Rectal smooth muscle tissue (tissue), 1 donor: ENCODE measurements at regions not wholly inside any gene's neighbourhood (a gene's known extent, or its start where the extent isn't known, plus 50 kb on each side); places are given as distances from the start of the nearest gene placed in this dataset.

Experiments
- H3K27ac ChIP-seq: one replicate; pipeline ENCODE4 v1.7.0; 2013; ENCODE audit warnings: low read depth, low read length, inconsistent platforms
- H3K27me3 ChIP-seq: one replicate; pipeline ENCODE4 v1.7.0; 2013; ENCODE audit warnings: low read length; ENCODE audit not compliant: control insufficient read depth, insufficient read depth
- H3K36me3 ChIP-seq: one replicate; pipeline ENCODE4 v1.7.0; 2013; ENCODE audit warnings: low read length; ENCODE audit not compliant: control insufficient read depth, insufficient read depth
- H3K4me1 ChIP-seq: one replicate; pipeline ENCODE4 v1.7.0; 2013; ENCODE audit warnings: low read length; ENCODE audit not compliant: control insufficient read depth, insufficient read depth
- H3K4me3 ChIP-seq: one replicate; pipeline ENCODE4 v1.7.0; 2013; ENCODE audit warnings: low read length
- H3K9ac ChIP-seq: one replicate; pipeline ENCODE4 v1.7.0; 2013; ENCODE audit warnings: low read length

DNA sequence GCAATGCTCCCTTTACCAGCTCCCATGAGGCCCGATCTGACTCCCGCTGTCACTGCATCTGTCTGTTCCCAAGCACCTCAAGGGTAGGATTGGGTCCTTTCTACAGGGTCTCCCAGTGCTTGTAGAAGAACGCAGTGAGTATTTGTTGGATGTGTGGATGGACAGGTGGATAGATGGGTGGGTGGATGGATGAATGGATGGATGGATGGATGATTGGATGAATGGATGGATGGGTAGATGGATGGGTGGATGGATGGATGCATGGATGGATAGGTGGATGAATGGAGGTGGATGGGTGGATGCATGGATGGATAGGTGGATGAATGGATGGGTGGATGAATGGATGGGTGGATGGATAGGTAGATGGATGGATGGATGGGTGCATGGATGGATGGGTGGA is 91.6 kb downstream of the HS1BP3 start:
- H3K4me1 ChIP-seq, result no peaks in the 10 kb centered on the region
- no peaks in the 10 kb centered on the region for H3K36me3 ChIP-seq
- H3K27me3 ChIP-seq, result no peaks in the 10 kb centered on the region
- H3K9ac ChIP-seq, result no peak overlapping the region
- no peak overlapping the region for H3K4me3 ChIP-seq
- no peak overlapping the region for H3K27ac ChIP-seq

DNA sequence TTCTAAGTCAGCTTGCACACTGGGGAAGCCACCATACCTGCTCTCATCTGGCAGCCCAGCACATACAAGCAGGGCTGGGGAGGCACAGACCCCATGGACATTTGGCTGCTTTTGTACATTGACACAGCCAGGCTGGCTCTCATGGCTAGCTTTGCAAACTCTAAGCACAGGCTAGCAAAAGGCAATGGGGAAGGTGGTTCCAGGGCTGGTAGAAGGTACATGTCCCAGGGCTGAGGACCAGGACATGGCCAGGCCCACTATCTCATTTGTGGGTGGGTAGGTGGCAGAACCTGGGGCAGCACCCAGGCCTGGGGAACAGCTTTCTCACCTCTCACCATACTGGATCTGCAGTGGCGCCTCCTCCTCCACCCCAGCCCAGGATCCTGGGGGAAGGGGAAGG is 90.9 kb downstream of the HS1BP3 start:
- Histone ChIP-seq H3K27ac (no peak overlapping the region), H3K9ac (no peak overlapping the region), H3K4me3 (no peak overlapping the region), H3K36me3 (no peaks in the 10 kb centered on the region), H3K4me1 (no peaks in the 10 kb centered on the region), H3K27me3 (no peaks in the 10 kb centered on the region)

DNA sequence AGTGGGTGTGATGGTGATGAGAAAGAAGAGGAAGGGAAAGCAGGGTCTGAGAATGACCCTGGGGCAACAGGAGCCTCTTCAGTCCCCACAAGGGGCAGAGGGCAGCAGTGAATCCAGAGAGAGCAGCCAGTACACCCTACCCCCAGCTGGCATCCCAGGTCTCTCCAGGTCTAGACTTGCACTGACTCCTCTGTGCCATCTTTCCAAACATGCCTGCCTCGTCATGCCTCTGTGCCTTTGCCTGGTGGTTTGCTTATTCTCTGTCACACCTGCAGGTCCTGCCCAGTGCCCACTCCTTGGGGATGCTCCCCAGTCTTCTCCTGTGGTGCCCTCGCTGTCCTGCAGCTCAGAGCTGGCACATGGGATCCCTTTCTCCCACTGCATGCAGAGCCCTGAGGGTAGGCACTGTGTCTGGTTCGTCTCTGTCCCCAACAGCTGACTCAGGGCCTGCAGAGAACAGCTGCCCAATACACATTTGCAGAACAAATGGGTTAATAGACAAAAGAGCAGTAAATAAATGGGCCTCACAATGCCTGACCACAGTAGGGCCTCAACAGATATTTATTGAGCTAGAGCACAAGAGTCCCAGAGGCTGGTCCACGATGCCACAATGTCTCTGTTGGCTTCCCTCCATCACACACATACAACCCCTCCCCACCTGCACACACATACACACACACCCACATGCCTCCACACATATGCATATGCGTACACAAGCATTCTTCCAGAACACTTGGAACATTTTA is 89.8 kb downstream of the HS1BP3 start:
- no peaks in the 10 kb centered on the region for H3K36me3 ChIP-seq
- H3K27ac ChIP-seq, result no peak overlapping the region
- H3K27me3 ChIP-seq, result no peaks in the 10 kb centered on the region
- no peak overlapping the region for H3K4me3 ChIP-seq
- no peak overlapping the region for H3K9ac ChIP-seq
- peaks cover 7% of the 10 kb centered on the region for H3K4me1 ChIP-seq

DNA sequence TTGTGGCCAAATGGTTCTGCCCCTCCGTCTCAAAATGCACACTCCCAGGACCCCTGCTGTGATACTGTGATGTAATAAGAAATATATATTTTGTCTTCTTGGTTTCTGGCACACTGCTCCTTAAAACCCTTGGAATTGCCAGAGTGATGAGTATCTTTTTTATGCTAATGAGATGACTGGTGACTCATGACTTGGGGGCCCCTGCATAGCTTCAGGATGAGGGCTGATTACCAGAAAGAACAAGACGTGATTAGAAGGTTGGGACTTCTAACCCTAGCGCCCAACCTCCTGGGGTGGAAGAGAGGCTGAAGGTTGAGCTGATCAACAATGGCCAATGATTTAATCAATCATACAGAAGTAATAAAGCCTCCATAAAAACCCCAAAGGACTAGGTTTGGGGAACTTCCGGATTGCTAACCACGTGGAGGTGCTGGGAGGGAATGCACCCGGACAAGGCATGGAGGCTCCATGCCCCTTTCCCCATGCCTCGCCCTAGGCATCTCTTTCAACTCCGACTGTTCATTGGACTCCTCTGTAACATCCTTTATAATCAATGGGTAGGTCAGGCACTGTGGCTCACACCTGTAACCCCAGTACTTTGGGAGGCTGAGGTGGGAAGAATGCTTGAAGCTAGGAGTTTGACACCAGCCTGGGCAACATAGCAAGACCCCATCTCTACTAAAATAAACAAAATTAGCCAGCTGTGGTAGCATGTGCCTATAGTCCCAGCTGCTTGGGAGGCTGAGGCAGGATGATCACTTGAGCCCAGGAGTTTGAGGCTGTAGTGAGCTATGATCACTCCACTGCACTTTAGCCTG is 89.1 kb downstream of the HS1BP3 start:
- Histone ChIP-seq H3K36me3 (no peaks in the 10 kb centered on the region), H3K4me3 (no peak overlapping the region), H3K9ac (no peak overlapping the region), H3K4me1 (peaks cover 10% of the 10 kb centered on the region), H3K27me3 (no peaks in the 10 kb centered on the region), H3K27ac (no peak overlapping the region)

DNA sequence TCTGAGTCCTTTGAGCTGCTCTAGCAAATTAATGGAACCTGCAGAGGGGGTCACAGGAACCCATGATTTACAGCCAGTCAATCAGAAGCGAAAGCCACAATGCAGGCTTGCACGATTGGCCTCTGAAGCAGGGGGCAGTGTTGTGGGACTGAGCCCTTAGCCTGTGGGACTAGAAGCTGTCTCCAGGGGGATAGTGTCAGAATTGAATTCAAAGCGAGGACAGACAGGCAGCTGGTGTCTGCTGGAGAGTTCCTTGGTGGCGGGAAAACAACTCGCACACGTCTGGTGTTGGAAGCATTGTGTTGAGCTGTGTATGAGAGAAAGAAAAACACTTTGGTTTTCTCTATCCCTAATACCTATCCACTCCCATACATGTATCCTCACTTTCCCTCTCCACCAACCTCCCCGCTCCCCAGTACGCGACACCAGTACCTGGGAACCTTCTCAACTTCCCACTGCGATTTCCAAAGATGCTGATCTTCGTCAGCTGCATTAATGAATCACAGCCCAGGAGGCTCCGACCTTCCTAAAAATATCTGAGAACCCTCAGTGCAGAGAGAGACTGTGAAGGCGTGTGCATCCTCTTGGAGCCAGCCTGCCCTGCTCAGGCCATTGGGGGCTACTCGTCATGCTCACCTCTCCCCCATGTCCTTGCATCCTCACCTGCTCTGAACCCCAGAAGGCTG is 88.2 kb downstream of the HS1BP3 start:
- H3K4me3 ChIP-seq, result no peak overlapping the region
- peaks cover 10% of the 10 kb centered on the region for H3K4me1 ChIP-seq
- H3K27me3 ChIP-seq, result no peaks in the 10 kb centered on the region

DNA sequence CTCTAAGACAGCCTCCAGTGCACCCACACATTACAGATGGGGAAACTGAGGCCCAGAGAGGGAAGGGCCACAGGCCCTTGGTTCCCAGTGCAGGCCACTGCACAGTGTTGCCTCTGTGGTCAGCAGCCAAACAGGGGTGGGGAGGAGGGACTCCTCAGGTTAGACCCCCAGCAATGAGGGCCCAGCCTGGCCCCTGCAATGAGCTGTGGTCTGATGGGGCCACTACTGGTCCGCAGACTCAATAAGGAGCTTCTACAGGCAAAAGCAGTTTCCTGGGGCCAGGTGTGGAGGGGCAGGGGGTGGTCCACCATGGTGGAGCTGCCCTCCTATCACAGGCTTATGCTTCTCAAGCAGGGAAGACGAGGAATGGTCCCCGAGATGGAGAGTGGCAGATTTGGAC is 87.6 kb downstream of the HS1BP3 start:
- Histone ChIP-seq H3K4me1 (peaks cover 10% of the 10 kb centered on the region), H3K27ac (no peak overlapping the region), H3K9ac (no peak overlapping the region), H3K4me3 (no peak overlapping the region), H3K27me3 (no peaks in the 10 kb centered on the region), H3K36me3 (no peaks in the 10 kb centered on the region)

More for the DNA sequence above, 88.2 kb downstream of the HS1BP3 start:
- Histone ChIP-seq H3K27ac (no peak overlapping the region), H3K36me3 (no peaks in the 10 kb centered on the region), H3K9ac (no peak overlapping the region)

DNA sequence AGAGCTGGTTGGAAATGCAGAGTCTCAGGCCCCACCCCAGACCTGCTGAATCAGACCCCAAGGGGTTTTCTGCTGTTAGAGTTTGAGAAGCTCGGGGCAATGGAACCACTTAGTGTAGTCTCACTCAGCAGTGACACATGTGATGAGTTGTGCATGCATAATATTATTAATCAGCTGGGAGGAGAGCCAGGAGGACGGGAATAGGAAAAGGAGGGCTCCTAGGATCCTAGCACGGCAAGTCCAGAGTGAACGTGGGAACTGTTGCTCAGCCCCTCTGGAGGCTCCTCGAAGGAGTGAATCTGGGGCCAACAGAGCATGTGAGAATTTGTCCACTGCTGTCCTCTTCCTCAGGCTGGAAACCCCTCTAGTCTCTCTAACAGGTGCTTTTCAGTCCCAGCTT is 87.1 kb downstream of the HS1BP3 start:
- Histone ChIP-seq H3K36me3 (no peaks in the 10 kb centered on the region), H3K4me3 (no peak overlapping the region), H3K27ac (no peak overlapping the region), H3K9ac (no peak overlapping the region), H3K4me1 (peaks cover 10% of the 10 kb centered on the region), H3K27me3 (no peaks in the 10 kb centered on the region)

DNA sequence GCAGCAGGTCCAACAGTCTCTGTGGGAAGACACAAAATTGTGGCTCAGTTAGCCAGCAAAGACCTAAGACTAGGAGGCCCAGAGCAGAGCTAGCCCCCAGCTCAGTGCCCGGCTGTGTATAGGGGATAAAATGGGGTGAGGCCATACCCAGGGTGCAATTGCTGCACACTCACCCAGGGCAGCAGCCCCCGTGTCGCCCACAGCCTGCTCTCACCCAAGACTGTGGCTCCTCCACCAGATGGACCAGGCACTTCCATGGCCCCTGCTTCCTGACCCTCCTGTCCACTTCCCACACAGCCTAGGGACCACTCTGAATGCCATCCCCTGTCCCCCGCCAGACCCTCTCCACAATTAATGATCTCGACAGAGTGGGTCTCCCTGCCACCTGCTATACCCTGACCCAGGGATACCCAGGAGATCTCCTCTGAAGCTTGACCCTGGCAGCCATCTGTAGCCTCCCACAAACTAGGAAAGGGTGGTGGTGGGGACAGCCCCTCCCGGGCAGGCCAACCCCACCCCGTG is 85.7 kb downstream of the HS1BP3 start:
- H3K27ac ChIP-seq, result no peak overlapping the region
- H3K27me3 ChIP-seq, result no peaks in the 10 kb centered on the region
- peak overlapping the region; percentile 18 for H3K4me3 ChIP-seq
- H3K9ac ChIP-seq, result no peak overlapping the region
- H3K4me1 ChIP-seq, result peaks cover 10% of the 10 kb centered on the region
- no peaks in the 10 kb centered on the region for H3K36me3 ChIP-seq

DNA sequence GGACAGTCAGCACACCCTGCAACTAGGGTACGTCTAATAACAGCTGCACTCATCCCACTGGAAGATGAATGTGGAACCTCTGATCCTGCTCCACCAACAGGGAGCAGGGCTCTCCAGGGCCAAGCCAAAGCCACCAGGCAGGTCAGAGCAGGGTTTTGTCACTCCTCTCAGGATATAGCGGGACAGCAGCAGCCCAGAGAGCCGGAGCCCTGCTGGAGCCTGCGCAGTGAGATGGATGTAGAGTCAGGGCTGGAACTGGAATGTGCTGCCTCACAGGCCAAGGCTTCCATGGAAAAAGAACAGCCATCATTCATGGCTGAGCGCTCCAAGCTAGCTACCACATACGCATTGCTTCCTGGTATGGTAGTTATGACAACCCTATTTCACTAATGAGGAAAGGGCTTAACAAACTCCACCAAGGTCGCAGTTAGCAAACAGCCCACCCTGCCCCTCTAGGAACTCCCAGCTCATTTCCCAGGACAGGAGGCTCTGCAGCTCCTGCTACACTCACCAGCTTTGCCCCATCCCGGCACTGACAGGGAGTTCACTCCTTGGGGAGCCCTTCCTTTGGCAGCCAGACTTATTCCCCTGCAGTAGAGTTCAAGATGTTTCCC is 85.2 kb downstream of the HS1BP3 start:
- peaks cover 10% of the 10 kb centered on the region for H3K4me1 ChIP-seq
- no peak overlapping the region for H3K27ac ChIP-seq
- H3K9ac ChIP-seq, result no peak overlapping the region
- no peaks in the 10 kb centered on the region for H3K27me3 ChIP-seq
- H3K36me3 ChIP-seq, result no peaks in the 10 kb centered on the region
- peak overlapping the region; percentile 18 for H3K4me3 ChIP-seq

DNA sequence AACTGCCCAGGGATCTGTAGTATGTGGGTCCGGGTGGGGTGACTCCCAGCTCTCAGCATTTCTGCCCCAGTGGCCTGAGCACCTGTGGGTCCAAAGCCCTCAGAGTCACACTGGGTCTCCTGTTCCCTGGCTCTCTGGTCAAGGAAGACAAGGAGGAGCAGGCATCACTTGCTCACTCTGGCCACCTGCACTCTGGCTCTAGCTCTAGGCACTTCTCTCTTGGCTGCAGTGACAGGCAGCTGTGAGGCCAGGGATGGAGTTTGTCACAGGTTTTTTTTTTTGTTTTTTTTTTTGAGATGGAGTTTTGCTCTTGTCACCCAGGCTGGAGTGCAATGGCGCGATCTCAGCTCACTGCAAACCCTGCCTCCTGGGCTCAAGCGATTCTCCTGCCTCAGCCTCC is 84.6 kb downstream of the HS1BP3 start:
- Histone ChIP-seq H3K4me1 (peaks cover 10% of the 10 kb centered on the region), H3K27ac (no peak overlapping the region), H3K9ac (no peak overlapping the region), H3K36me3 (no peaks in the 10 kb centered on the region), H3K27me3 (no peaks in the 10 kb centered on the region), H3K4me3 (no peak overlapping the region)

DNA sequence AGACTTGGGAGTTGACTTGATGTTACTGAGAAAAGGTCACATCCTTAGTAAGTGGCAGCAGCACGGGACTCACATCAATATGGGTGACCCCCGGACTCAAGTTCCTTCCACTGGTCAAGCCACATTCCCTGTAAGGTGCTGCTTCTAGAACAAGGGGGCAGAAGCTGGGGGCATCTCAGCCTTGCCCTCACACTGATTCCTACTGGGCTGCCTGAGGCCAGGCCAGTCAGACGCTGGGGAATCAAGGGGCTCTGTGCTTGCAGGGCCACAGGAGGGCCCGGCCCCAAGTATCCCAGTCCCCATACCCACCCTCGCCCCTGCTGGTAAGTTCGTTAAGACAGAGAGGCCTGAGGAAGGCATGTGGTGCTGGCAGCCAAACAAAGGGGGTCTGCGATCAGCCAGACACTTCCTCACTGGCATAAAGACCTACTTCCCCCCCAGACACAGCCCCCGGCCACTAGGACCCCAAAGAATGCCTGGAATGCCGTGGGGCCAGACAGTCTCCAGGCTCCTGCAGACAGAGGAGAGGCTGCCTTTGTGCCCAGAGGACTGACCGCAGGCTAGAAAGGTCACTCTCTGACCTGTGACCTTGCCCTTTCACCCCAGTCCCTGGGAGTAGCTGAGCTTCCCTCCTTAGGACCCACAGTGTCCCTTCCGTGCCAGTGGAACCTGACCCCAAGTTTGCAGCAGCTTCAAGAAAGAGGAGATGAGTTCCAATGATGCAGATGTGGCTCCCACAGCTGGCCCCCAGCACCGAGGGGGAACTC is 83.6 kb downstream of the HS1BP3 start:
- H3K9ac ChIP-seq, result no peak overlapping the region
- no peak overlapping the region for H3K4me3 ChIP-seq
- H3K27ac ChIP-seq, result no peak overlapping the region
- no peaks in the 10 kb centered on the region for H3K27me3 ChIP-seq
- H3K4me1 ChIP-seq, result peaks cover 10% of the 10 kb centered on the region
- no peaks in the 10 kb centered on the region for H3K36me3 ChIP-seq
